ENCODE measurements at regions not wholly inside any gene's neighbourhood (a gene's known extent, or its start where the extent isn't known, plus 50 kb on each side); places are given as distances from the start of the nearest gene placed in this dataset.

GRCh38 chr4:181193131-181193930 lies 1049.9 kb upstream of the TENM3 start:
- no peak for DNase-seq

GRCh38 chr4:181194096-181194495 lies 1049.1 kb upstream of the TENM3 start:
- DNase-seq: no peak

- no peak for DNase-seq
Observed at GRCh38 chr4:181200076-181200475, 1043.1 kb upstream of the TENM3 start.

GRCh38 chr4:181202240-181202639 lies 1041.0 kb upstream of the TENM3 start:
- DNase-seq: no peak

- no peak for DNase-seq
Observed at GRCh38 chr4:181204109-181204508, 1039.1 kb upstream of the TENM3 start.

GRCh38 chr4:181213551-181213950 lies 1029.7 kb upstream of the TENM3 start:
- no peak for DNase-seq

GRCh38 chr4:181216501-181216900 lies 1026.7 kb upstream of the TENM3 start:
- no peak for DNase-seq

GRCh38 chr4:181219783-181220416 lies 1023.3 kb upstream of the TENM3 start:
- DNase-seq: no peak

- DNase-seq: no peak
Observed at GRCh38 chr4:181224852-181225251, 1018.4 kb upstream of the TENM3 start.

- no peak for DNase-seq
Observed at GRCh38 chr4:181225616-181226261, 1017.5 kb upstream of the TENM3 start.

GRCh38 chr4:181234951-181235680 lies 1008.1 kb upstream of the TENM3 start:
- DNase-seq: no peak

- DNase-seq: no peak
Observed at GRCh38 chr4:181245326-181245725, 997.9 kb upstream of the TENM3 start.

GRCh38 chr4:181249031-181249430 lies 994.2 kb upstream of the TENM3 start:
- no peak for DNase-seq

- DNase-seq: no peak
Observed at GRCh38 chr4:181254771-181255170, 988.4 kb upstream of the TENM3 start.

- no peak for DNase-seq
Observed at GRCh38 chr4:181258569-181258968, 984.6 kb upstream of the TENM3 start.

- DNase-seq: no peak
Observed at GRCh38 chr4:181259081-181259709, 984.0 kb upstream of the TENM3 start.

GRCh38 chr4:181261279-181261678 lies 981.9 kb upstream of the TENM3 start:
- DNase-seq: no peak

- no peak for DNase-seq
Observed at GRCh38 chr4:181264893-181265292, 978.3 kb upstream of the TENM3 start.

GRCh38 chr4:181265370-181265769 lies 977.8 kb upstream of the TENM3 start:
- no peak for DNase-seq

- DNase-seq: no peak
Observed at GRCh38 chr4:181271116-181271640, 972.0 kb upstream of the TENM3 start.

GRCh38 chr4:181272422-181272821 lies 970.8 kb upstream of the TENM3 start:
- DNase-seq: no peak

GRCh38 chr4:181278941-181279340 lies 964.3 kb upstream of the TENM3 start:
- DNase-seq: no peak

GRCh38 chr4:181281451-181281850 lies 961.8 kb upstream of the TENM3 start:
- no peak for DNase-seq
